ENCODE measurements at regions not wholly inside any gene's neighbourhood (a gene's known extent, or its start where the extent isn't known, plus 50 kb on each side); places are given as distances from the start of the nearest gene placed in this dataset.

DNA sequence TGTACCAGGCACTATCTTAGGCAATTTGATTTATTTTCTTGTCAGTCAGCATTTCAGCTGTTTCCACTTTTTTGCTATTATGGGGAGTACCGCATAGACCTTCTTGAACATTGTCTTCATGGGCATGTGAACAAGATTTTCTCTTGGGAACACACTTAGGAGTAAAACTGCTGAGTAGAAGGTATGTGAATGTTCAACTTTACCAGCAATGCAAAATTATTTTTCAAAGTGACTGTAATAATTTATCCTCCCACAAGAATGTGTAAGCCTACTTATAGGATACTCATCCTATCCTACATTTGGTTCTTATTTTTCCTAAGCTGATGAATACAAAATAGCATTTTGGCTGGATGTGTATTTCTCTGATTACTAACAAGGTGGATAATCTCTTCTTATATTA, 132.0 kb upstream of the NAV2 start:
- no peak for TF ChIP-seq CTCF (IDR thresholded peaks at IDR 0.05; ENCODE audit: poor library complexity, severe bottlenecking)
- Histone ChIP-seq H3K4me3 (ENCODE audit: severe bottlenecking) (no peak overlapping the region), H3K27me3 (ENCODE audit: insufficient read depth, poor library complexity, severe bottlenecking) (no peaks in the 10 kb centered on the region), H3K9me3 (ENCODE audit: severe bottlenecking) (no peaks in the 10 kb centered on the region), H3K36me3 (ENCODE audit: low read depth) (no peaks in the 10 kb centered on the region), H3K4me1 (ENCODE audit: insufficient read depth, poor library complexity, severe bottlenecking) (no peaks in the 10 kb centered on the region), H3K27ac (ENCODE audit: poor library complexity, severe bottlenecking) (no peak overlapping the region)
- ATAC-seq (ENCODE audit: low read depth) = no peak
- no peak for DNase-seq (ENCODE audit: low spot score)

- H3K36me3 ChIP-seq (ENCODE audit: low read depth) = no peaks in the 10 kb centered on the region
- no peak overlapping the region for H3K27ac ChIP-seq (ENCODE audit: poor library complexity, severe bottlenecking)
- no peaks in the 10 kb centered on the region for H3K27me3 ChIP-seq (ENCODE audit: insufficient read depth, poor library complexity, severe bottlenecking)
- DNase-seq (ENCODE audit: low spot score) (no peak), ATAC-seq (ENCODE audit: low read depth) (no peak)
- no peak for TF ChIP-seq CTCF (IDR thresholded peaks at IDR 0.05; ENCODE audit: poor library complexity, severe bottlenecking)
- no peaks in the 10 kb centered on the region for H3K4me1 ChIP-seq (ENCODE audit: insufficient read depth, poor library complexity, severe bottlenecking)
- no peak overlapping the region for H3K4me3 ChIP-seq (ENCODE audit: severe bottlenecking)
- no peaks in the 10 kb centered on the region for H3K9me3 ChIP-seq (ENCODE audit: severe bottlenecking)
Measured at GRCh38 chr11:19579957-19580356, 132.7 kb upstream of the NAV2 start.

- no peaks in the 10 kb centered on the region for H3K4me1 ChIP-seq (ENCODE audit: insufficient read depth, poor library complexity, severe bottlenecking)
- ATAC-seq (ENCODE audit: low read depth) = no peak
- no peaks in the 10 kb centered on the region for H3K36me3 ChIP-seq (ENCODE audit: low read depth)
Measured at GRCh38 chr11:19578871-19579270, 133.8 kb upstream of the NAV2 start.

DNA sequence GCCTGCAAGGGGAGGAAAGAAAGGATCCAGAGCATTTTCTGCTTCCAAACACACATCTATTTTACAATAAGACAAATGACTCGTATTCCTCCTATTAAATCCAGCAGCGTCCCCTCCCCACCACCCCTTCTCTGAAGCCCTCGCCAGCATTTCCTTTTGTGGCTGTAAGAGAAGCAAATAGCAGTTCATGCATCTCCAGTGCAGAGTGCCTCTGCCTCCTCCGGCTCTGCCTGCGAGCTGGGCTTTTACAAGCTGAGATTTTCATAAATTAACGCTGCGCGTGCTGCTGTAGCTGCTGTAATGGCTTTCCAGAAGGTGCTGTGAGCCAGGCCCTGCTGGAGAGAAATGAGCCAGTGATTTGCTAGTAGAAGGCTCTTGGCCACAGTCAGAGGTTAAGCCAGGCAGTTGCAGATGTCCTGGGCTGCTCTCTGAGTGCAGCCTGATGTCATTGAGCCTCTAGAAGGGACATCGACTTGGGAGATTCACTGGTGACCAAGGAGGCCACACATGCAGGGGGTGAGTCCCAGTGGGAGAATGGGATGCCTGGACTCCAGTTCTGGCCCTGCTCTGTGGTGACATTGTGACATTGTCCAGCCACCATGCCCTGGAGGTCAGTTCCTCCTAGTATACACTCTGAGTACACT, 134.5 kb upstream of the NAV2 start:
- no peaks in the 10 kb centered on the region for H3K9me3 ChIP-seq (ENCODE audit: severe bottlenecking)
- TF ChIP-seq CTCF (IDR thresholded peaks at IDR 0.05; ENCODE audit: poor library complexity, severe bottlenecking) = no peak
- no peak for DNase-seq (ENCODE audit: low spot score)
- no peak overlapping the region for H3K27ac ChIP-seq (ENCODE audit: poor library complexity, severe bottlenecking)
- H3K36me3 ChIP-seq (ENCODE audit: low read depth) = no peaks in the 10 kb centered on the region
- no peaks in the 10 kb centered on the region for H3K27me3 ChIP-seq (ENCODE audit: insufficient read depth, poor library complexity, severe bottlenecking)
- H3K4me1 ChIP-seq (ENCODE audit: insufficient read depth, poor library complexity, severe bottlenecking) = no peaks in the 10 kb centered on the region
- no peak overlapping the region for H3K4me3 ChIP-seq (ENCODE audit: severe bottlenecking)
- no peak; the same call in 2 of the 3 replicates for ATAC-seq (ENCODE audit: low read depth)

More at GRCh38 chr11:19578871-19579270, 133.8 kb upstream of the NAV2 start:
- no peak for DNase-seq (ENCODE audit: low spot score)
- TF ChIP-seq CTCF (IDR thresholded peaks at IDR 0.05; ENCODE audit: poor library complexity, severe bottlenecking) = no peak
- no peak overlapping the region for H3K4me3 ChIP-seq (ENCODE audit: severe bottlenecking)
- no peak overlapping the region for H3K27ac ChIP-seq (ENCODE audit: poor library complexity, severe bottlenecking)
- no peaks in the 10 kb centered on the region for H3K9me3 ChIP-seq (ENCODE audit: severe bottlenecking)
- no peaks in the 10 kb centered on the region for H3K27me3 ChIP-seq (ENCODE audit: insufficient read depth, poor library complexity, severe bottlenecking)

- H3K36me3 ChIP-seq (ENCODE audit: low read depth) = no peaks in the 10 kb centered on the region
- H3K4me1 ChIP-seq (ENCODE audit: insufficient read depth, poor library complexity, severe bottlenecking) = no peaks in the 10 kb centered on the region
- no peak overlapping the region for H3K27ac ChIP-seq (ENCODE audit: poor library complexity, severe bottlenecking)
- H3K4me3 ChIP-seq (ENCODE audit: severe bottlenecking) = no peak overlapping the region
- DNase-seq (ENCODE audit: low spot score) (no peak), ATAC-seq (ENCODE audit: low read depth) (no peak)
- no peaks in the 10 kb centered on the region for H3K27me3 ChIP-seq (ENCODE audit: insufficient read depth, poor library complexity, severe bottlenecking)
- H3K9me3 ChIP-seq (ENCODE audit: severe bottlenecking) = no peaks in the 10 kb centered on the region
- no peak for TF ChIP-seq CTCF (IDR thresholded peaks at IDR 0.05; ENCODE audit: poor library complexity, severe bottlenecking)
Measured at GRCh38 chr11:19577391-19577975, 135.2 kb upstream of the NAV2 start.

All from RWPE2 (cell line).